ENCODE measurements at regions not wholly inside any gene's neighbourhood (a gene's known extent, or its start where the extent isn't known, plus 50 kb on each side); places are given as distances from the start of the nearest gene placed in this dataset.

DNA sequence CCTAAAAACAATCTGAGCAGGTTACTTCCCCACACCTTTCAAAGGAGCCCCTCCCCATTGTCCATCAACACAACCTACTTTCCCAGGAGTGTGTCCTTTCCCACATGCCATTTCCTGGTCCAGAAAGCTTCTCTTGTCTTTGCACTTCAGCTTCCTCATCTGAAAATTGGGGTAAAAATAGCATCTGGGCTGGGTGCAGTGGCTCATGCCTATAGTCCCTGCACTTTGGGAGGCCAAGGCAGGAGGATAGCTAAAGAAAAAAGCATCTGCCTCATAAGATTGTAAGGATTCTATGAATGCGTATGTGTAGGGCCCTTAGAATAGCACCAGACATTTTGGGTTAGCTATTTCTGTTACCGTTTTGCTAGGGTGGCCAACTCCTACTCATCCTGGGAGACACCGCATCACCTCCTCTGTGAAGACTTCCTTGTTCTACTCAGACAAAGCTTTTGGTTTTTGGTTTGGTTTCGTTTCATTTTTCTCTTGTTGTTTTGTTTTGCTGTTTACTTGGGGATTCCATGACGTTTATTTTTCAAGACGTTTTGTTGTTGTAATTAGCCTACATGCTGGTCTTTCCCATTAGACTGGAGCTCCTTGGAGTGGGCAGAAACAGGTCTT lies 224.4 kb upstream of the TLE3 start (continued):
- TF ChIP-seq ETV6 (conservative IDR thresholded peaks at IDR 0.05 in 1 of 2, IDR thresholded peaks at IDR 0.05 in 1 of 2; ENCODE audit: borderline replicate concordance in 1 of 2, low read depth in 1 of 2) (peak in 1 of 2 experiments; percentile 60; a peak in 1 of 4 replicates), RAD51 (IDR thresholded peaks at IDR 0.05) (no peak), MXI1 (IDR thresholded peaks at IDR 0.05; ENCODE audit: low read depth, low read length) (no peak), SUPT20H (IDR thresholded peaks at IDR 0.05; ENCODE audit: borderline replicate concordance, control insufficient read depth, low read depth, low read length) (no peak), CREB1 (IDR thresholded peaks at IDR 0.05; ENCODE audit: low read depth) (peak; percentile 51), IKZF2 (IDR thresholded peaks at IDR 0.05) (0 out of 4 replicates have a peak, but pooled peaks of 1 of the 2 experiments have one; percentile 40), FOXK2 (IDR thresholded peaks at IDR 0.05) (peak; percentile 28; the same call in 1 of the 2 replicates), CREM (IDR thresholded peaks at IDR 0.05; ENCODE audit: low read depth) (peak; percentile 50; the same call in 1 of the 2 replicates), RCOR1 (conservative IDR thresholded peaks at IDR 0.05; ENCODE audit: low read depth, low read length) (no peak), ZNF274 (IDR thresholded peaks at IDR 0.05; ENCODE audit: insufficient read depth, insufficient read length) (no peak), SPI1 (IDR thresholded peaks at IDR 0.05; ENCODE audit: borderline replicate concordance, insufficient read depth, low read depth, low read length) (peak; percentile 43)
- TF ChIP-seq, protein P1, sequence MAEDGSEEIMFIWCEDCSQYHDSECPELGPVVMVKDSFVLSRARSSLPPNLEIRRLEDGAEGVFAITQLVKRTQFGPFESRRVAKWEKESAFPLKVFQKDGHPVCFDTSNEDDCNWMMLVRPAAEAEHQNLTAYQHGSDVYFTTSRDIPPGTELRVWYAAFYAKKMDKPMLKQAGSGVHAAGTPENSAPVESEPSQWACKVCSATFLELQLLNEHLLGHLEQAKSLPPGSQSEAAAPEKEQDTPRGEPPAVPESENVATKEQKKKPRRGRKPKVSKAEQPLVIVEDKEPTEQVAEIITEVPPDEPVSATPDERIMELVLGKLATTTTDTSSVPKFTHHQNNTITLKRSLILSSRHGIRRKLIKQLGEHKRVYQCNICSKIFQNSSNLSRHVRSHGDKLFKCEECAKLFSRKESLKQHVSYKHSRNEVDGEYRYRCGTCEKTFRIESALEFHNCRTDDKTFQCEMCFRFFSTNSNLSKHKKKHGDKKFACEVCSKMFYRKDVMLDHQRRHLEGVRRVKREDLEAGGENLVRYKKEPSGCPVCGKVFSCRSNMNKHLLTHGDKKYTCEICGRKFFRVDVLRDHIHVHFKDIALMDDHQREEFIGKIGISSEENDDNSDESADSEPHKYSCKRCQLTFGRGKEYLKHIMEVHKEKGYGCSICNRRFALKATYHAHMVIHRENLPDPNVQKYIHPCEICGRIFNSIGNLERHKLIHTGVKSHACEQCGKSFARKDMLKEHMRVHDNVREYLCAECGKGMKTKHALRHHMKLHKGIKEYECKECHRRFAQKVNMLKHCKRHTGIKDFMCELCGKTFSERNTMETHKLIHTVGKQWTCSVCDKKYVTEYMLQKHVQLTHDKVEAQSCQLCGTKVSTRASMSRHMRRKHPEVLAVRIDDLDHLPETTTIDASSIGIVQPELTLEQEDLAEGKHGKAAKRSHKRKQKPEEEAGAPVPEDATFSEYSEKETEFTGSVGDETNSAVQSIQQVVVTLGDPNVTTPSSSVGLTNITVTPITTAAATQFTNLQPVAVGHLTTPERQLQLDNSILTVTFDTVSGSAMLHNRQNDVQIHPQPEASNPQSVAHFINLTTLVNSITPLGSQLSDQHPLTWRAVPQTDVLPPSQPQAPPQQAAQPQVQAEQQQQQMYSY (CRISPR knock-in tag; IDR thresholded peaks at IDR 0.05): no peak
- TF ChIP-seq, protein P2, sequence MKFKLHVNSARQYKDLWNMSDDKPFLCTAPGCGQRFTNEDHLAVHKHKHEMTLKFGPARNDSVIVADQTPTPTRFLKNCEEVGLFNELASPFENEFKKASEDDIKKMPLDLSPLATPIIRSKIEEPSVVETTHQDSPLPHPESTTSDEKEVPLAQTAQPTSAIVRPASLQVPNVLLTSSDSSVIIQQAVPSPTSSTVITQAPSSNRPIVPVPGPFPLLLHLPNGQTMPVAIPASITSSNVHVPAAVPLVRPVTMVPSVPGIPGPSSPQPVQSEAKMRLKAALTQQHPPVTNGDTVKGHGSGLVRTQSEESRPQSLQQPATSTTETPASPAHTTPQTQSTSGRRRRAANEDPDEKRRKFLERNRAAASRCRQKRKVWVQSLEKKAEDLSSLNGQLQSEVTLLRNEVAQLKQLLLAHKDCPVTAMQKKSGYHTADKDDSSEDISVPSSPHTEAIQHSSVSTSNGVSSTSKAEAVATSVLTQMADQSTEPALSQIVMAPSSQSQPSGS (IDR thresholded peaks at IDR 0.05; ENCODE audit: low read length): peak; percentile 44; the same call in 1 of the 2 replicates
